Trophoblast cell (in vitro differentiated cells and primary cell): ENCODE measurements at regions not wholly inside any gene's neighbourhood (a gene's known extent, or its start where the extent isn't known, plus 50 kb on each side); places are given as distances from the start of the nearest gene placed in this dataset.

Experiments
- DNase-seq, 2 donors: peaks; one replicate each; pipeline ENCODE4 v3.0.0-alpha.2; 2016
- H2AFZ ChIP-seq: 2 replicates; pipeline ENCODE4 v1.6.1; 2013; ENCODE audit warnings: low read length, moderate library complexity, mild to moderate bottlenecking; ENCODE audit not compliant: insufficient read depth, poor library complexity
- H2AK5ac ChIP-seq: 2 replicates; pipeline ENCODE4 v1.6.1; 2013; ENCODE audit warnings: mild to moderate bottlenecking, low read length
- H2BK120ac ChIP-seq: 2 replicates; pipeline ENCODE4 v1.6.1; 2013; ENCODE audit warnings: low read length, mild to moderate bottlenecking, moderate library complexity; ENCODE audit not compliant: insufficient read depth, poor library complexity
- H2BK12ac ChIP-seq: 2 replicates; pipeline ENCODE4 v1.6.1; 2013; ENCODE audit warnings: mild to moderate bottlenecking, low read length, moderate library complexity
- H2BK5ac ChIP-seq: 2 replicates; pipeline ENCODE4 v1.6.1; 2013; ENCODE audit warnings: low read length, low read depth, moderate library complexity, mild to moderate bottlenecking; ENCODE audit not compliant: poor library complexity
- H3K14ac ChIP-seq: 2 replicates; pipeline ENCODE4 v1.6.1; 2013; ENCODE audit warnings: mild to moderate bottlenecking, low read length
- H3K18ac ChIP-seq: 2 replicates; pipeline ENCODE4 v1.6.1; 2013; ENCODE audit warnings: mild to moderate bottlenecking, low read length
- H3K23ac ChIP-seq: 2 replicates; pipeline ENCODE4 v1.6.1; 2013; ENCODE audit warnings: low read length
- H3K27ac ChIP-seq: 2 replicates; pipeline ENCODE4 v1.5.1; 2013; ENCODE audit warnings: low read depth, mild to moderate bottlenecking, inconsistent platforms, low read length, moderate library complexity
- H3K27me3 ChIP-seq: 2 replicates; pipeline ENCODE4 v1.6.1; 2013; ENCODE audit warnings: inconsistent platforms, mild to moderate bottlenecking, low read length, moderate library complexity; ENCODE audit not compliant: insufficient read depth
- H3K36me3 ChIP-seq, 2 experiments: 1 replicate in 1 of 2; 2 replicates in 1 of 2; pipeline ENCODE4 v1.6.1; 2013; ENCODE audit warnings: low read length in 2 of 2, mild to moderate bottlenecking in 2 of 2, moderate library complexity in 1 of 2; ENCODE audit not compliant: insufficient read depth in 2 of 2, control insufficient read depth in 1 of 2
- H3K4ac ChIP-seq: 2 replicates; pipeline ENCODE4 v1.6.1; 2013; ENCODE audit warnings: low read depth, mild to moderate bottlenecking, low read length, moderate library complexity
- H3K4me1 ChIP-seq, 2 experiments: 1 replicate in 1 of 2; 2 replicates in 1 of 2; pipeline ENCODE4 v1.6.1; 2013; ENCODE audit warnings: low read length in 2 of 2, mild to moderate bottlenecking in 2 of 2, moderate library complexity in 1 of 2; ENCODE audit not compliant: insufficient read depth in 2 of 2, control insufficient read depth in 1 of 2
- H3K4me2 ChIP-seq: 2 replicates; pipeline ENCODE4 v1.6.1; 2013; ENCODE audit warnings: inconsistent platforms, mild to moderate bottlenecking, low read length, moderate library complexity
- H3K4me3 ChIP-seq: 2 replicates; pipeline ENCODE4 v1.5.1; 2013; ENCODE audit warnings: mild to moderate bottlenecking, low read depth, low read length, inconsistent platforms
- H3K79me1 ChIP-seq: one replicate; pipeline ENCODE4 v1.6.1; 2013; ENCODE audit warnings: low read length
- H3K79me2 ChIP-seq: 2 replicates; pipeline ENCODE4 v1.6.1; 2013; ENCODE audit warnings: low read length, mild to moderate bottlenecking; ENCODE audit not compliant: control insufficient read depth, insufficient read depth, poor library complexity
- H3K9ac ChIP-seq: 2 replicates; pipeline ENCODE4 v1.6.1; 2013; ENCODE audit warnings: mild to moderate bottlenecking, low read length
- H3K9me3 ChIP-seq: 2 replicates; pipeline ENCODE4 v1.6.1; 2013; ENCODE audit warnings: low read depth, mild to moderate bottlenecking, control low read depth, inconsistent platforms, low read length; ENCODE audit not compliant: insufficient read depth
- H4K12ac ChIP-seq: 2 replicates; pipeline ENCODE4 v1.6.1; 2013; ENCODE audit warnings: low read depth, mild to moderate bottlenecking, low read length, moderate library complexity
- H4K8ac ChIP-seq: 2 replicates; pipeline ENCODE4 v1.6.1; 2013; ENCODE audit warnings: low read depth, mild to moderate bottlenecking, low read length, moderate library complexity
- H4K91ac ChIP-seq: one replicate; pipeline ENCODE4 v1.6.1; 2013; ENCODE audit warnings: low read depth, mild to moderate bottlenecking, low read length, moderate library complexity
- WGBS: extraction: QIAGEN DNeasy Blood & Tissue Kit; methylation state at CpG from one replicate; pipeline ENCODE4 v1.1.7; 2013; ENCODE audit warnings: missing lambda C conversion rate; ENCODE audit not compliant: insufficient read length, insufficient coverage; ENCODE audit errors: extremely low coverage; 5-methylcytosine and 5-hydroxymethylcytosine counted together

DNA sequence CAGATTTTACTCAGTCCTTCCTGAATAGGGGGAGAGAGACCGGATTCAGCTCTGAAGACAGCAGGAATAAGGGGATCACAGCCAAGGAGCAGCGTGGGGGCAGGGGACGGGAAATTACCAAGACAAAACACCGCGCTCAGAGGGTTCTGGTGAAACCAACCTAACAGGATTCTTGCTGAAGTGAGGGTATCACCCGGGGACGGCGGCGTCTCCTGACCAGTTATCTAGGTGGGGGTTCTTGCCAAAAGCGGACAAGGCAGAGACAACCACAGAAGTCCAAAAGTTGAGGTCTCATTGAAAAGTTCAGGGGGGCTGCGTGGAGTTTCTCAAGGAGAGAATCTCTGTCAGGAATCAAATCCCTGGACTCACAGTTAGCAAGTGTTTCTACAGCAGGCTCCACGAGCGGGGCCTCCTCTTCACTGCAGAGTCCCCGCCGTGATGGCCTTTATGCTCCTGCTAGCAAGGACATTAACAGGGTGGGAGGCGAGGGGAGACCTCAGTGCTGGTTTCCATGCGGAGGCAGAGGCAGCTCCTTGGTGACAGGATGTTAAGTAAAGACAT lies 291.0 kb downstream of the BRD1 start:
- Histone ChIP-seq H2AK5ac (no peak overlapping the region), H2BK12ac (peak overlapping the region; percentile 75), H2AFZ (peak overlapping the region; percentile 54), H4K8ac (peak overlapping the region; percentile 62), H3K79me1 (peaks cover 11% of the 10 kb centered on the region), H3K4me2 (peak overlapping the region; percentile 30), H3K9me3 (peaks cover 5% of the 10 kb centered on the region), H4K91ac (peak overlapping the region; percentile 81), H3K4ac (no peak overlapping the region), H3K27me3 (no peaks in the 10 kb centered on the region), H3K23ac (no peak overlapping the region), H3K4me1 (peaks cover 14 to 17% of the 10 kb centered on the region in 2 experiments), H3K36me3 (no peaks in the 10 kb centered on the region), H2BK120ac (peak overlapping the region; percentile 73), H3K14ac (peak overlapping the region; percentile 1), H3K79me2 (no peaks in the 10 kb centered on the region), H3K9ac (no peak overlapping the region), H3K4me3 (no peak overlapping the region), H2BK5ac (peak overlapping the region; percentile 7), H3K27ac (peak overlapping the region; percentile 73), H3K18ac (no peak overlapping the region), H4K12ac (no peak overlapping the region)
- WGBS: no CpG with 5 or more reads among the region's 17 CpGs
- DNase-seq: no peak

- Histone ChIP-seq H3K4me3 (no peak overlapping the region), H3K79me1 (peaks cover 11% of the 10 kb centered on the region), H3K9ac (no peak overlapping the region), H3K4me1 (peaks cover 14 to 17% of the 10 kb centered on the region in 2 experiments), H3K18ac (peak overlapping the region; percentile 86), H3K27me3 (no peaks in the 10 kb centered on the region), H2BK12ac (peak overlapping the region; percentile 96), H2BK5ac (peak overlapping the region; percentile 63), H2AK5ac (peak overlapping the region; percentile 96), H2AFZ (no peak overlapping the region), H4K12ac (peak overlapping the region; percentile 27), H3K4ac (peak overlapping the region; percentile 83), H3K9me3 (peaks cover 5% of the 10 kb centered on the region), H4K91ac (peak overlapping the region; percentile 95), H3K27ac (peak overlapping the region; percentile 73), H3K4me2 (no peak overlapping the region), H3K36me3 (no peaks in the 10 kb centered on the region), H2BK120ac (peak overlapping the region; percentile 92), H3K23ac (no peak overlapping the region), H4K8ac (peak overlapping the region; percentile 80), H3K14ac (peak overlapping the region; percentile 81), H3K79me2 (no peaks in the 10 kb centered on the region)
- WGBS: no CpG with 5 or more reads among the region's 16 CpGs
- no peak for DNase-seq
Observed at GRCh38 chr22:49535527-49536125, 292.0 kb downstream of the BRD1 start.

DNA sequence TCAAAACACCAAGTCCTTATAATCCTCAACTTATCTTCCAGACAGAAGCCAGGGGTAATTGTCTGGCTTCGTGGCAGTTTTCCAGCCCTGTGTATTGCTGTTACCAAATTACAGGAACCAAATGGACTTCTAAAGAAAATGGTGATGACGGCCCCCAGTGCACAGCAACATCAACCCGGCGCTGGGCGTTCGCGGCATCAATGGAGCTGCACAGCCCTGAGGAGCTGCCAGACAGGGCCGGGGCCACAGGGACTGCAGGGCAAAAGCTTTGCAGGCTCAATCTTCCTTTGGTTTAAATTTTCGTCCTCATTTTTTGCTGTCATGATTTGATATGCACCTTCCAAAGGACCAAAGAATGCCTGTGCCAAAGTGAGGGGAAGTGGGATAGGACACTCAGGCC lies 292.5 kb downstream of the BRD1 start:
- H3K9ac ChIP-seq: no peak overlapping the region
- H3K36me3 ChIP-seq: no peaks in the 10 kb centered on the region
- H4K91ac ChIP-seq: peak overlapping the region; percentile 95
- peak overlapping the region; percentile 92 for H2BK120ac ChIP-seq
- no peak overlapping the region for H3K4ac ChIP-seq
- H3K4me1 ChIP-seq: peaks cover 14 to 17% of the 10 kb centered on the region in 2 experiments
- no peak overlapping the region for H3K4me2 ChIP-seq
- H4K12ac ChIP-seq: no peak overlapping the region
- no peak overlapping the region for H3K4me3 ChIP-seq
- H4K8ac ChIP-seq: no peak overlapping the region
- peak overlapping the region; percentile 96 for H2AK5ac ChIP-seq
- no peak overlapping the region for H2BK5ac ChIP-seq
- peaks cover 11% of the 10 kb centered on the region for H3K79me1 ChIP-seq
- no peaks in the 10 kb centered on the region for H3K27me3 ChIP-seq
- no peak overlapping the region for H3K18ac ChIP-seq
- peaks cover 5% of the 10 kb centered on the region for H3K9me3 ChIP-seq
- DNase-seq: no peak
- H3K79me2 ChIP-seq: no peaks in the 10 kb centered on the region
- no peak overlapping the region for H2AFZ ChIP-seq
- H3K23ac ChIP-seq: no peak overlapping the region
- no CpG with 5 or more reads among the region's 9 CpGs for WGBS
- no peak overlapping the region for H3K27ac ChIP-seq
- peak overlapping the region; percentile 81 for H3K14ac ChIP-seq
- H2BK12ac ChIP-seq: peak overlapping the region; percentile 96

DNA sequence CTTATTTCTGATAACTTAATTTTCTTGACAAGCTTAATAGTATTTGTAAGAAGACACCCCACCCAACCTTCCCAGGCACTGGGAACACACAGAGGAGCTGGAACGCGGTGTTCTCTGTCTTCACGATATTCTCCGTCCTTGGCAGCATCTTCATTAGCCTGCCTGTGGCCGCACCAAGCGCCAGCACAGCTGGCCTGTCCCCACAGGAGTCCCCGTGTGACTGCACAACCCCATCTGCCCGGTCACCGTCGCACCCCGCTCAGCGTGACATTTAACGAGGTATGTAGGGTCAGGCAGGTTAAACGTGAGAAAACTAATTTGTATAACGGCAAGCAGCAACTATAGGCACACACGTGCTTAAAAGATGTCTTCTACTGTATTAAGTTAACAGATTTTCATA lies 293.3 kb downstream of the BRD1 start:
- Histone ChIP-seq H3K79me1 (peaks cover 11% of the 10 kb centered on the region), H3K18ac (no peak overlapping the region), H2BK5ac (no peak overlapping the region), H3K4me1 (peaks cover 14 to 17% of the 10 kb centered on the region in 2 experiments), H3K27me3 (no peaks in the 10 kb centered on the region), H3K4me2 (no peak overlapping the region), H2BK120ac (no peak overlapping the region), H2BK12ac (peak overlapping the region; percentile 56), H4K8ac (no peak overlapping the region), H4K12ac (no peak overlapping the region), H3K4me3 (no peak overlapping the region), H2AK5ac (peak overlapping the region; percentile 24), H3K14ac (no peak overlapping the region), H3K23ac (no peak overlapping the region), H2AFZ (no peak overlapping the region), H4K91ac (no peak overlapping the region), H3K79me2 (no peaks in the 10 kb centered on the region), H3K9ac (no peak overlapping the region), H3K27ac (no peak overlapping the region), H3K9me3 (peaks cover 6% of the 10 kb centered on the region), H3K36me3 (no peaks in the 10 kb centered on the region), H3K4ac (no peak overlapping the region)
- WGBS: no CpG with 5 or more reads among the region's 16 CpGs
- no peak for DNase-seq
